Suprapubic skin (tissue), 4 donors: ENCODE measurements at regions not wholly inside any gene's neighbourhood (a gene's known extent, or its start where the extent isn't known, plus 50 kb on each side); places are given as distances from the start of the nearest gene placed in this dataset.

Source experiments
- DNase-seq, 2 donors: peaks; one replicate each; pipeline ENCODE4 v3.0.0-alpha.2; 2019; ENCODE audit warnings: low spot score in 2 of 2
- H3K27ac ChIP-seq: fragments of 200-600 bp; sonication (generic); one replicate; pipeline ENCODE4 v1.5.1; 2019
- H3K27me3 ChIP-seq: fragments of 200-600 bp; sonication (generic); one replicate; pipeline ENCODE4 v1.5.1; 2019
- H3K36me3 ChIP-seq: fragments of 200-600 bp; sonication (generic); one replicate; pipeline ENCODE4 v1.5.1; 2019
- H3K4me1 ChIP-seq: fragments of 200-600 bp; sonication (generic); one replicate; pipeline ENCODE4 v1.5.1; 2019
- H3K4me3 ChIP-seq: fragments of 200-600 bp; sonication (generic); one replicate; pipeline ENCODE4 v1.5.1; 2019; ENCODE audit warnings: mild to moderate bottlenecking
- H3K9me3 ChIP-seq: fragments of 200-600 bp; sonication (generic); one replicate; pipeline ENCODE4 v1.5.1; 2019
- EP300 ChIP-seq: sonication (generic); formaldehyde crosslinking; IDR thresholded peaks from one replicate; pipeline ENCODE4 v1.6.1; 2017; ENCODE audit warnings: antibody characterized with exemption
- POLR2A ChIP-seq, 2 donors: fragments of 450-650 bp; IDR thresholded peaks; one replicate each; pipeline ENCODE4 v1.6.1; 2017; ENCODE audit warnings: antibody characterized with exemption in 2 of 2, mild to moderate bottlenecking in 2 of 2, moderate library complexity in 2 of 2
- POLR2AphosphoS5 ChIP-seq, 3 donors: sonication (generic); formaldehyde crosslinking; IDR thresholded peaks; one replicate each; pipeline ENCODE4 v1.6.1; 2017; ENCODE audit warnings: antibody characterized with exemption in 3 of 3
- WGBS: methylation state at CpG from one replicate; pipeline ENCODE4 v1.1.5; 2018; 5-methylcytosine and 5-hydroxymethylcytosine counted together
- TF ChIP-seq, protein P1 (sequence below), 2 donors: fragments of 200-600 bp in 1 of 2; fragments of 450-650 bp in 1 of 2; sonication (generic) in 1 of 2; IDR thresholded peaks; one replicate each; pipeline ENCODE4 v1.5.1; 2016 to 2019; ENCODE audit warnings: antibody characterized with exemption in 2 of 2, mild to moderate bottlenecking in 1 of 2, moderate library complexity in 1 of 2

DNA sequence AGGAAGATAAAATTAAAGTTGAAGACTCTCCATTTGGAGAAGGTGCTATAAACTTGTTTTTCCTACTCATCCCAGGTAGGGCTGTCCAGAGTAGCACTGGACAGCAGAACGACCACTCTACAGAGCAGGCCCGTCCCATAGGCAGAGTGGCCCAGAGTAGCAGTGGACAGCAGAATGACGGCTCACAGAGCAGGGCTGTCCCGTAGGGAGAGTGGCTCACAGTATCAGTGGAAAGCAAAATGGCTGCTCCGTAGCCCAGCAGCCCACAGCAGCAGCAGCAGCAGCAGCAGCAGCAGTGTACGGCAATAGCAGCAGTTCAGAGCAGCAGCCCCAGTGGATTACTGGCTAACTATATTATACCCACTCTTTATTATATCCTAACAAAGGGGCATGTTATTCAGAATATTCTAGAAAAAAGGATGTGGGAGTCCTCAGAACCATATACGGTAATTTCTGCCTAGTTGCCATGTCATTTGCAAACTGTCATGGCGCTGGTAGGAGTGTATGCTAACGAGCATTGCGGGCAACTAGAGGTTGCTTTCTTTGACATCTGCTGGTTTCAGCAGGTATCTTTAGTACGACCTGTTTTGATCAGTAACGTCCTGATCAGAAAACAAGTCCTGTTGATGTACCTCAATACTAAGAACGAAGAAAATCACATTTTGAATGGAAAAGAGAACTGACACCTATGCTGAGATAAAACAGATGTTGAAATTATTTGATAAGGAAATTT lies 567.3 kb downstream of the SLC16A7 start:
- no peak overlapping the region for H3K4me3 ChIP-seq
- no peak for DNase-seq
- no peaks in the 10 kb centered on the region for H3K4me1 ChIP-seq
- no peak overlapping the region for H3K27ac ChIP-seq
- H3K9me3 ChIP-seq, result no peaks in the 10 kb centered on the region
- no peaks in the 10 kb centered on the region for H3K36me3 ChIP-seq
- WGBS, result 95% methylated on average over 13 of the region's 13 CpGs
- H3K27me3 ChIP-seq, result no peaks in the 10 kb centered on the region
- TF ChIP-seq EP300 (no peak), POLR2A (IDR thresholded peaks at IDR 0.05) (no peak), POLR2AphosphoS5 (IDR thresholded peaks at IDR 0.05) (no peak)
- TF ChIP-seq, protein P1, sequence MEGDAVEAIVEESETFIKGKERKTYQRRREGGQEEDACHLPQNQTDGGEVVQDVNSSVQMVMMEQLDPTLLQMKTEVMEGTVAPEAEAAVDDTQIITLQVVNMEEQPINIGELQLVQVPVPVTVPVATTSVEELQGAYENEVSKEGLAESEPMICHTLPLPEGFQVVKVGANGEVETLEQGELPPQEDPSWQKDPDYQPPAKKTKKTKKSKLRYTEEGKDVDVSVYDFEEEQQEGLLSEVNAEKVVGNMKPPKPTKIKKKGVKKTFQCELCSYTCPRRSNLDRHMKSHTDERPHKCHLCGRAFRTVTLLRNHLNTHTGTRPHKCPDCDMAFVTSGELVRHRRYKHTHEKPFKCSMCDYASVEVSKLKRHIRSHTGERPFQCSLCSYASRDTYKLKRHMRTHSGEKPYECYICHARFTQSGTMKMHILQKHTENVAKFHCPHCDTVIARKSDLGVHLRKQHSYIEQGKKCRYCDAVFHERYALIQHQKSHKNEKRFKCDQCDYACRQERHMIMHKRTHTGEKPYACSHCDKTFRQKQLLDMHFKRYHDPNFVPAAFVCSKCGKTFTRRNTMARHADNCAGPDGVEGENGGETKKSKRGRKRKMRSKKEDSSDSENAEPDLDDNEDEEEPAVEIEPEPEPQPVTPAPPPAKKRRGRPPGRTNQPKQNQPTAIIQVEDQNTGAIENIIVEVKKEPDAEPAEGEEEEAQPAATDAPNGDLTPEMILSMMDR (IDR thresholded peaks at IDR 0.05), result no peak

DNA sequence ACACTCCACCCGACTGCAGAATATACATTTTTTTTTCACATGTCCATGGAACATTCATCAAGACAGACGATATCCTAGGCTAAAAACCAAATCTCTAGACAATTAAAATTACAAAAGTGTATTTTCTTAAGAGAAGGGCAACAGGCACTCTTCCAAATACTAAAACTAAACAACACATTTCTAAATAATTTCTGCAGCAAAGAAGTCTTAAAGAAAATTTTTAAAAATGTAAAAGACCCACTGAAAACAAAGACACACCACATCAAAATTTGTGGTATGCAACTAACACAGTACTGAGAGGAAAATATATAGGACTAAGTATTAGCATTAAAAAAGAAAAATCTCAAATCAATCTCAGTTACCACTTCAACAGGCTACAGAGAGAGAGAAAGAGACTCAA lies 570.0 kb downstream of the SLC16A7 start:
- Histone ChIP-seq H3K4me1 (no peaks in the 10 kb centered on the region), H3K9me3 (no peaks in the 10 kb centered on the region), H3K27me3 (no peaks in the 10 kb centered on the region), H3K4me3 (no peak overlapping the region), H3K27ac (no peak overlapping the region), H3K36me3 (no peaks in the 10 kb centered on the region)
- DNase-seq, result no peak
- WGBS, result 51% methylated on average over 2 of the region's 2 CpGs
- TF ChIP-seq POLR2AphosphoS5 (IDR thresholded peaks at IDR 0.05) (no peak), EP300 (no peak), POLR2A (IDR thresholded peaks at IDR 0.05) (no peak)
- TF ChIP-seq, protein P1 (IDR thresholded peaks at IDR 0.05), result no peak

DNA sequence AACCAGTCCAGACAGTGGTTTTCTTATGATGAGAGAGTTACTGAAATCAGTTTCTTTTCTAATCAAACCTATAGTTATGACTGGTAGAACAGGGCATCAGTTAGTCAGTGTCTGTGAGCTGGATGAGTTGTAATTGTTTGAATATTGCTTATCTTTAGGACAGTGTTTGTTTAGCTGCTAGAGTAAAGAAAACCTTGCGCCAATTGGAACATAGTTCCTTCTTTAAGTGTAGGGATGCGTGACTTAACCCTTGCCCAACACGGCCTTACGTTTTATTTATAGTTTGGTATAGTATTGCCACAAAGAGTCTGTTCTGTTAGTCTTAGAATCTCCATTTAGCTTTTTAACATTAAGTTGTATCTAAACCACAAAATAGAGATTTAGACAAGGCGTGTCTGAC lies 572.6 kb downstream of the SLC16A7 start:
- WGBS, result 93% methylated on average over 5 of the region's 5 CpGs

DNA sequence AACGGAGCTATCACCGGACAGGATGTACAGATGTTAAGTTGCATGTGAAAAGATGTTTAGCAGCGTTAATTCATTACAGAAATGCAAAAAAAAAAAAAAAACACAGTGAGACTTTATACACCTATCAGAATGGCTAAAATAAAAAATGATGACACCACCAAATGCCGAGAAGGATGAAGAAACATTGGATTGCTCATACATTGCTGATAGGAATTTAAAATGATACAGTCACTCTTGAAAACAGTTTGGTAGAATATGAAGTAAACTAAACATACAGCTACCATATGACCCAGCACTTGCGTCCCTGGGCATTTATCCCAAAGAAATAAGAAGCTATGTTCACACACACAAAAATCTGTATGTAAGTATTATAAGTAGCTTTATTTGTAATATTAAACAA lies 574.1 kb downstream of the SLC16A7 start:
- H3K4me1 ChIP-seq, result no peaks in the 10 kb centered on the region
- H3K27ac ChIP-seq, result no peak overlapping the region
- no peaks in the 10 kb centered on the region for H3K9me3 ChIP-seq
- DNase-seq, result no peak
- no peak overlapping the region for H3K4me3 ChIP-seq
- 89% methylated on average over 5 of the region's 5 CpGs for WGBS
- no peaks in the 10 kb centered on the region for H3K27me3 ChIP-seq
- H3K36me3 ChIP-seq, result no peaks in the 10 kb centered on the region
- TF ChIP-seq POLR2A (IDR thresholded peaks at IDR 0.05) (no peak), EP300 (no peak), POLR2AphosphoS5 (IDR thresholded peaks at IDR 0.05) (no peak)
- TF ChIP-seq, protein P1 (IDR thresholded peaks at IDR 0.05), result no peak

More for the DNA sequence above, 572.6 kb downstream of the SLC16A7 start:
- TF ChIP-seq POLR2AphosphoS5 (IDR thresholded peaks at IDR 0.05), result no peak
- TF ChIP-seq, protein P1 (IDR thresholded peaks at IDR 0.05), result no peak
- TF ChIP-seq EP300, result no peak
- no peak for TF ChIP-seq POLR2A (IDR thresholded peaks at IDR 0.05)
- Histone ChIP-seq H3K4me1 (no peaks in the 10 kb centered on the region), H3K27me3 (no peaks in the 10 kb centered on the region), H3K9me3 (no peaks in the 10 kb centered on the region), H3K36me3 (no peaks in the 10 kb centered on the region), H3K27ac (no peak overlapping the region), H3K4me3 (no peak overlapping the region)
- DNase-seq, result no peak

DNA sequence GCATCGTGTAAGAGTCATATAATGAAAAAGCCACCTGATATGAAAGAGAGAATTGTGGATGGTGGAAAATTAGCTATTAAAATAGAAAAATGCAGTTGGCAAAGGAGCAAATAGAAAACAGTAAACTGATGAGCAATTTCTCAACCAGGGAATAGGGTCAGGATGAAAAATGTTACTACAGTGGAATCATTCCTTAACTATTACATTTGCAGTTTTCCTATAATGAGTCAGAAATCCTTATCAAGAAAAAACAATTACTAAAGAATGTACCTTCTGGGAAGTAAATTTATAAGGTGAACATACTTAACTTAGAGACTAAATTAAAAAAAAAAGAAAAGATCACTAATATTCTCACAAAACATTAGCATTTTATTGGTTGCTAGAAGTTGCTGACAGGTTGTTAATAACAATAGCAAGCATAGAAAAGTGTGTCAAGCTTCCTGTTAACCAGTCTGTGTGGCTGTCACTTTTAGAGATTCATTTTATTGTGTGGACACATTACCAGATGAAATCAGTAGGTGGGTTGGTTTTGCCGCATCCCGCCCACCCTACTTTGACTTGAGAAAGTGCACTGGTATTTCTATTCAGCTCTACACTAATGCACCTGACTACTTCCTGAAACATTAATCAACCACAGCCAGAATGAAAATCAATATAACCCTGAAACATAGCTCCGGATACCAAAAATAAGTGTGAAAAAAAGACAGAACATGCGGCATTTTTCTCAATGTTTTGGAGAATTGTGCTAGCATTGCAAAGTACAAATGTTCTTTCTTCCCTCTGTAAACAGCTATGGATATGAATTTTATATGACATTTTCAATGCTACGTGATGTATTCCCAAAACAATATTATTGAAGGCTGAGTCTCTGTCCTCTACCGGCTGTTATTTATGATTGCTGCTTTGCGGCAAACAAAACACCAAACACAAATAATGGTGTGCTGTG lies 576.7 kb downstream of the SLC16A7 start:
- Histone ChIP-seq H3K36me3 (no peaks in the 10 kb centered on the region), H3K9me3 (no peaks in the 10 kb centered on the region), H3K4me3 (no peak overlapping the region), H3K4me1 (no peaks in the 10 kb centered on the region), H3K27me3 (no peaks in the 10 kb centered on the region), H3K27ac (no peak overlapping the region)
- no peak for DNase-seq
- TF ChIP-seq POLR2A (IDR thresholded peaks at IDR 0.05), result no peak
- no peak for TF ChIP-seq EP300
- no peak for TF ChIP-seq POLR2AphosphoS5 (IDR thresholded peaks at IDR 0.05)
- TF ChIP-seq, protein P1 (IDR thresholded peaks at IDR 0.05), result no peak
- 58% methylated on average over 8 of the region's 8 CpGs for WGBS
